Fibroblast of the conjunctiva (primary cell): ENCODE measurements at regions not wholly inside any gene's neighbourhood (a gene's known extent, or its start where the extent isn't known, plus 50 kb on each side); places are given as distances from the start of the nearest gene placed in this dataset.
"Not testable (repeated sequence)": the region's sequence is repeated elsewhere in the genome, so short reads cannot be mapped to it uniquely, and the experiment has no call there.

Experiments used
- DNase-seq: peaks from one replicate; pipeline ENCODE4 v3.0.0-alpha.2; 2010; ENCODE audit warnings: low read depth

DNA sequence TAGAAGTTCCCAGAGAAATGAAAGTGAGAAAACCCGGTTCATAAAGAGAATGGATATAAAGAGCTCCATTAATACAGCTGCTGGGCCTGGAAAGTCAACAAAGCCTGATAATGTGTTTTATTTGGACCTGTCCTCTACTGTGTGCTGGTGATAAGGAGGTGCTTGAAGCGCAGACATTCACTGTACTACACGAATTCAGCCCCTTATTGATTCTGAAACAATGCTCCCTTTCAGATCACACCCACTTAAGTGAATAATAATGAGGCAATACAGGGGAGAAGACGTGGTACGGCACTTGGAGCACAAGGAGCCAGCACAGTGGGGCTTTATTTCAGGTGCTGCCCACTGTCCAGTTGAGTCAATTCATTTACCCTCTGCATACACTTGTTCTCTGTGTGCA, 260.8 kb downstream of the FGFR2 start:
- no peak for DNase-seq

DNA sequence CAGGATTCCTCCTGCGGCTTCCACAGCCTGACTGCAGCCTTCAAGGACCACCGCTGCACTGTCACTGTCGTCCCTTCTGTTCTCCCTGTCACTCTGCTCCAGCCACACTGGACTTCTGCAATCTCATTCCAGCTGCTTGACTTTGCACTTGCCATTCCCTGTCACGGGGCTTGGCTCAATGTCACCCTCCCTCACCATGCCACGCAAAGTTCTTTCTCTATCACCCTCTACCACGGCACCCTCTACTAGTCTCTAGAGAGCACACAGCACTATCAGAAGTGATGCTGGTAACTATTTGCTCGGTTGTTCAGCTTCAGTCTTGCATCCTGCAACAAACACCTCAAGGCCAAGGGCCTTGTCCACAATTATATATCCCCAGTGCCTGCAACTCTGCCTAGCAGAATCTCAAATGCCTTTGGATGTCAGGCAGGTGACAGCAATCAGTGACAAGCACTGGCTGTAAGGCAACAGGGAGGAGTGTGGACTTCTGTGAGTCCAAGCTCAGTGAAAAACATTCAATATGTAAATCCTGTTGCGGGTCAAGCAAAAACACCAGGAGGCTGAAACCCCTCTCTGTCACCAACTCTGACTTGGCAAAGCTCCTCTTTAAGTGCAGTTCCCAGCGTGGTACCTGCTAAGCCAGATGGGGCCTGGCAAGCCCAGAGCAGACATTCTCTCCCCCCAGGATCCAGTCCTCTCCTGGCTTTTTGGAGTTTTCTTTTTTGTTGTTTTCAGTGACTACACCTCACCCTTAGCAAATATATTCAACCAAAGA, 259.9 kb downstream of the FGFR2 start:
- no peak for DNase-seq

DNA sequence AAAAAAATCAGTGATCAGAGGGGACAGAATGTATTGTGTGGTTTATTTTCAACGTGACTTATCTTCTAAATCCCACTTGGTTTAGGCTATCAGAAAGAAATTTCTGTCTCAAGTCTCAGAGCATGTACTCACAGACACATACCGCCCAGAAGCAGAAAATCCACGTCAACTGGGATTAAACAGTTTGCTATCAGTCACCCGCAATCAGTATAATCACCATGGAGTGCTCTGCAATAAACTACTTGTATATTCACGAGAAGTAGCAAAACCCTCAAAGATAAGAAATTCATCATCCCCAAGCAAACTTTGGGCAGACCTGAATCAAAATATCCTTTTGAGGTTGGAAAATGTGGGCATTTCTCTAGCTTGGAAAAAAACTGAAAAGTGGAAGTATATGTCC, 259.1 kb downstream of the FGFR2 start:
- no peak for DNase-seq

GRCh38 chr10:121340271-121340831, 257.9 kb downstream of the FGFR2 start:
- DNase-seq: no peak

GRCh38 chr10:121351540-121351939, 246.7 kb downstream of the FGFR2 start:
- no peak for DNase-seq

DNA sequence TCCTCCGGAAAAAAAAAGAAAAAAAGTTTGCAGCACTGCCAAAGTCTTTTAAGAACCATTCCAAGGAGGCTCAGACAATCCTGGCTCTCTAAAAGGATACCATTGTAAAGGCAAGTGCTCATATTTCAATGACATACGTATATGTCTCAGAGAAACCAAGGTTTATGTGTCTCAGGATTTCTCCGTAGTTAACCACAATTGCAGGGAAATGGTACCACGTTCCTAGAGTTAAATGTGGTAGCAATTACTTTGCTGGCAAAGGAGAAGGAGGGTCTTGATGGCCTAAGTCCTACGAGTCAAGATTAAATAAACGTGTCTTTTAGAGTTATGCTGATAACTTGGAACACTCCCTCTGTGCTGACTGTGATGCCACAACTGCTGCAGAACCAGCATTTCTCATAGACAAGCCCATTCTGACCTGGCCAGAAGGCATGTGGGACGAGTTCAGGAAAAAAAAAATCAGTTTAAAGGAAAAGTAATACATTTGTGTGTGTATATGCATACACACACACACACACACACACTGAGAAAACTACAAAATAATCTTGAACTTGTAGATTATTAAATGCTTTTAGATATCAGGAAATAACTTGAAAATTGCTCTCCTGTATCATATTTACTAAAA, 245.9 kb downstream of the FGFR2 start:
- DNase-seq: no peak

DNA sequence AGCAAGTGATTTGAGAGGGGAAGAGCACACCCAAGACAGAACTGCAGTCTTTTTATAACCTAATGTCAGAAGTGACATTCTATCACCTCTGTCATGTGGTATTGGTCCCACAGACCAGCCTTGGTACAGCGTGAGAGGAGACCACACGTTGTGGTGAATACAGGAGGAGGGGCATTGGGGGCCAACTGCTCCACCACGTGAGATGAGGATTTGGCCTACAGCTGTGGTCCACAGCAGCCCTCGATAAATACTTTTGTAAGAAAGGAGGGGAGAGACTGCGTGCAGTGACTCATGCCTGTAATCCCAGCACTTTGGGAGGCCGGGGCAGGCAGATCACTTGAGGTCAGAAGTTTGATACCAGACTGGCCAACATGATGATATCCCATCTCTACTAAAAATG, 243.1 kb downstream of the FGFR2 start:
- DNase-seq: no peak

DNA sequence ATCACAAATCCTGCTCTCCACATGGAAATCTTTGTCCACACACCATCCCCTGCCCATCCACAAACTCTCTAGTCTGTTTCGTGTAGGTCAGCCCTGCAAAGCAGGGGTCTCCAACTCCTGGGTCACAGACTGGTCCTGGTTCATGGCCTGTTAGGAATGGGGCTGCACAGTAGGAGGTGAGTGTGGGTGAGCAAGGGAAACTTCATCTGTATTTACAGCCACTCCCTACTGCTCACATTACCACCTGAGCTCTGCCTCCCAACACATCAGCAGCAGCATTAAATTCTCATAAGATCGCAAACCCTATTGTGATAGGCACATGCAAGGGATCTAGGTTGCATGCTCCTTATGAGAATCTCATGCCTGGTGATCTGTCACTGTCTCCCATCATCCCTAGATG, 242.1 kb downstream of the FGFR2 start:
- DNase-seq: no peak

DNA sequence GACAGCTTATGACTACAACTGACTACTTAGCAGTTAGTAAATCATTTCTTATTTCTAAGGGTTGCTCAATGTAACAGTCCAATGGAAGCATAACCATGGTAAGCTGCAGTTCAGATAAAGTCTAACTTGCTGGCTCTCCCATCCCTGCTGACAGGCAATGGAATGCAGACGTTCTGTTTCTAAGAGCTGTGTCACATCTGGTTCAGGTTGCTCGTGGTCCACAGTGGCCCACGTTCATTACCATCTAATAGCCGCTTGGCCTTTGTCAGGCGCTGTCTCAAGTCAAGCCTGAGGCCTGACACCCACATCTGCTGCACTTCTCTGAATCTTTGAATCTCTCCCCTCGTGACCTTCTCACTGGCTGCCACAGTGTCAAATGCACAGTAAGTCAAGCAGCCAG, 240.8 kb downstream of the FGFR2 start:
- DNase-seq: no peak

- no peak for DNase-seq
Observed at GRCh38 chr10:121362026-121362425, 236.2 kb downstream of the FGFR2 start.

DNA sequence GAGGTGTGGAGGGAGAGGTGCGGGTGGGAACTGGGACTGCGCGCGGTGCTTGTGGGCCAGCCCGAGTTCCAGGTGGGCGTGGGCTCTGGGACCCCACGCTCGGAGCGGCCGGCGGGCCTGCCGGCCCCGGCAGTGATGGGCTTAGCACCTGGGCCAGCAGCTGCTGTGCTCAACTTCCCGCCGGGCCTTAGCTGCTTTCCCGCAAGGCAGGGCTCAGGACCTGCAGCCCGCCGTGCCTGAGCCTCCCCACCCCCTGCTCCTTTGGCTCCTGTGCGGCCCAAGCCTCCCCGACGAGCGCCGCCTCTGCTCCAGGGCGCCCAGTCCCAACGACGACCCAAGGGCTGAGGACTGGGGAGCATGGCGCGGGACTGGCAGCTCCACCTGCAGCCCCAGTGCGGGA, 232.7 kb downstream of the FGFR2 start:
- DNase-seq: no peak

DNA sequence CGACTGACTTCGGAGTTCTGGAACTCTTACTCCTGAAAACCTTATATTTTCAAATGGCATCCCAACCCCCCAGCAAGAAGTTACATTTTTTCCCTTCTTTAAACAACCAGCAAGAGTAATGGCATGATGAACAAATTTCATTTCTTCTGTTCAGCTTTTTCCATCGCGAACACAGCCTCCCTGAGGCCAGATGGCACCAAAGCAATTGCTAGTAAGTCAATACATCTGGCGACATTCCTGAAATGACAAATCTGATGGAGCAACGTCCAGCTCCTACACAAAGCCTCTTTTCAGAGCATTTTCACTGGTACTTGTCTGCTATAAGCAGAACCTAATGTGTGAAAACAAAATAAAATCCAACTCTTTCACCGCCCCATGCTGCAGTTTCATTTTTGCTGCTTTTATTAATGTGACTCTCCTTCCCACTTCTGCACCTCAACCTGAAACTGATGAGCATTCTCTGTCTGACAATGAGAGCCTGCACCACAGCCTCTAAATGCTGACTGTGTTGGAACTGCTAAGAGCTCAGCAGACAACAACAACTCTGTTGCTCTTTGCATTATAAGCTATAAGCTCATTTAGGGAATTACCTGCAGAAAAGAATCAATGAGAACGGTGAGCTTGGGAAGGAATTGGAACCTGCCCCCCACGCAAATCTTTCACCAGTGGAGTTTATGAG, 229.8 kb downstream of the FGFR2 start:
- no peak for DNase-seq

- no peak for DNase-seq
Observed at GRCh38 chr10:121369616-121370015, 228.6 kb downstream of the FGFR2 start.

DNA sequence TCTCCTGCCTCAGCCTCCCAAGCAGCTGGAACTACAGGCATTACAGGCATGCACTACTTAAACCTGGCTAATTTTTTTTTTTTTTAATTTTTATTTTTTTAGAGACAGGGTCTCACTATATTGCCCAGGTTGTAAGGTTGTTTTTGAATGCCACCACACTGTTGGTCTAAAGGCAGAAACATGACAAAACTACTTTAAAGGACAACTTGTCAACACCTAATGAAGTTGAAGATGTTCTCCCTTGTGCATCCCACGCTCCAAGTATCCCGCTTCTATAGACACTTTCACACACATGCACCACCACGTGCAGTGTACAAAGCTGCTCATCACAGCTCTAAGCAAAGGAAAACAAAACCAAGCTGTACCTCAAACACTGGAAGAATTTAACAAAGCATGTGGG, 226.4 kb downstream of the FGFR2 start:
- DNase-seq: no peak

- no peak for DNase-seq
Observed at GRCh38 chr10:121373411-121373810, 224.8 kb downstream of the FGFR2 start.

DNA sequence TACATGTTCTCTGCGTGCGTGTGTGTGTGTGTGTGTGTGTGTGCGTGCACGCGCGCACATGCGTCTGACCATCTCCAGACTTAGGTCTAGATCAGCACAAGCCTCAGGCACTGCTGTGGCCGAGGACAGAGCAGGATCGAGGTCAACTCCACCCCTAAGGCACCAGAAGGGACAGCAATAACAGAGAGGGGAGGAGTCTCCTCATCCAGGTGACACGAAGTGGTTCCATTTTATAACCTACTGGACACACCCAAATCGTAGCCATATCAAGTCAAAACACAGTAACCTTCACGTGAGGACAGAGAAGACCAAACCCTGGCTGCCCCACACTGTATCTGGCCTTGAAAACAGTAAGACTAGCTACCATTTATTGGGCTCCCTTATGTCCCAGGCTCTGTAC, 224.1 kb downstream of the FGFR2 start:
- DNase-seq: no peak

GRCh38 chr10:121375172-121375571, 223.1 kb downstream of the FGFR2 start:
- no peak for DNase-seq

GRCh38 chr10:121378251-121378801, 219.9 kb downstream of the FGFR2 start:
- DNase-seq: no peak

GRCh38 chr10:121379013-121379412, 219.2 kb downstream of the FGFR2 start:
- DNase-seq: no peak

DNA sequence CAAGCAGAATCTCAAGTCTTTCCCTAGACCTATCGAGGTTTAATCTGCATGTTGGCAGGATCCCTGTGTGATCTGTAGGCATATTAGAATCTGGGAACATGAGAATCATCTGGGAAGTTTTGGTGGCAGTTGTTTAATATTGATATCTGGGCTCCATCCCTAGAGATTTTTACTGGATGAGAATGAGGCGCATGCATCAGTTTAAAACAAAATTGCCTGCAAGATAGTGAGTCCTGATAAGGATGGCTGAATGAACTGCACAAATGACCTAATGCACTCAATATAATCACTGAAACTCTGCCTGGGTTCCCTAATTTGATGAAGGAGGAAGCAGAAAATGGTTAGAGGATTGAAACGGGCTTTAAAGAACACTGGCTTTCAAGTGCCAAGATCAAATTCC, 218.0 kb downstream of the FGFR2 start:
- DNase-seq: no peak

GRCh38 chr10:121382029-121382520, 216.2 kb downstream of the FGFR2 start:
- DNase-seq: not testable (repeated sequence)

DNA sequence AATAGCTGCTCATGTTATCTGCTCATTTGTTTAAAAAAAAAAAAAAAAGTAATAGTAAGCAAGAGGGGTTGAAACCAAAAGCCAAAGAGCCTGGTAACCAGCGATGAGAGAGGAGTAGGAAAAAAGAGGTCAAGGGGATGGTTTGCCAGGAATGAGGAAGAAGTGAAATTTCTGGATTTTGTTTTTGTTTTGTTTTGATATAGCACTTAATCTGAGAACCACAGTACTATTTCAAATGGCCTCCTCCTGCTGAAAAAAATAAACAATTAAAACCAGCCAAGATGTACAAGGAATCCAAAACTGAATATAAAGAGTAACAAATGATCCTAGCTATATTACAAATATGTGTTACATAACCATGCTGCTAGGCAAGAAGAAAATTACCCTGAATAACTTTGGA, 213.1 kb downstream of the FGFR2 start:
- no peak for DNase-seq

- no peak for DNase-seq
Observed at GRCh38 chr10:121392657-121393056, 205.6 kb downstream of the FGFR2 start.
